CD4-positive, CD25-positive, alpha-beta regulatory T cell (primary cell): ENCODE measurements at regions not wholly inside any gene's neighbourhood (a gene's known extent, or its start where the extent isn't known, plus 50 kb on each side); places are given as distances from the start of the nearest gene placed in this dataset.

Source experiments
- ATAC-seq, 2 donors: fragments of 150-1000 bp; cut with Tn5 transposase; one replicate each; pipeline ENCODE4 v1.10.0; 2021; ENCODE audit warnings: low read depth in 2 of 2, moderate number of reproducible peaks in 2 of 2, moderate library complexity in 1 of 2
- DNase-seq, 3 donors: peaks; one replicate each; pipeline versions ENCODE4 v3.0.0 to v3.0.0-alpha.2; 2012 to 2022; ENCODE audit warnings: mixed read lengths in 1 of 3
- H3K27ac ChIP-seq: one replicate; pipeline ENCODE4 v1.7.0; 2013; ENCODE audit warnings: mild to moderate bottlenecking, low read length; ENCODE audit not compliant: insufficient read depth, poor library complexity, severe bottlenecking
- H3K27me3 ChIP-seq: one replicate; pipeline ENCODE4 v1.7.0; 2013; ENCODE audit warnings: low read length; ENCODE audit not compliant: control insufficient read depth, insufficient read depth
- H3K36me3 ChIP-seq: one replicate; pipeline ENCODE4 v1.7.0; 2013; ENCODE audit warnings: mild to moderate bottlenecking, low read length, moderate library complexity; ENCODE audit not compliant: control insufficient read depth, insufficient read depth
- H3K4me1 ChIP-seq: 2 replicates; pipeline ENCODE4 v1.7.0; 2013; ENCODE audit warnings: mild to moderate bottlenecking, low read length; ENCODE audit not compliant: insufficient read depth, control insufficient read depth, poor library complexity, severe bottlenecking
- H3K4me3 ChIP-seq: one replicate; pipeline ENCODE4 v1.7.0; 2013; ENCODE audit warnings: low read depth, mild to moderate bottlenecking, low read length, moderate library complexity
- H3K9me3 ChIP-seq, 2 experiments: 1 replicate in 1 of 2; 2 replicates in 1 of 2; pipeline ENCODE4 v1.7.0; 2013; ENCODE audit warnings: low read length in 2 of 2, mild to moderate bottlenecking in 1 of 2, moderate library complexity in 1 of 2; ENCODE audit not compliant: control insufficient read depth in 2 of 2
- H3K27ac Mint-ChIP-seq, 3 donors: one replicate each; pipeline ENCODE4 v1.8.0; 2020 to 2022; ENCODE audit warnings: mild to moderate bottlenecking in 3 of 3, mixed read lengths in 3 of 3, moderate library complexity in 2 of 3
- H3K27me3 Mint-ChIP-seq: one replicate; pipeline ENCODE4 v1.8.0; 2022; ENCODE audit warnings: mild to moderate bottlenecking, mixed read lengths
- H3K36me3 Mint-ChIP-seq: one replicate; pipeline ENCODE4 v1.8.0; 2020; ENCODE audit warnings: mixed read lengths
- H3K4me1 Mint-ChIP-seq, 4 donors: one replicate each; pipeline ENCODE4 v1.8.0; 2020 to 2022; ENCODE audit warnings: mixed read lengths in 4 of 4, mild to moderate bottlenecking in 1 of 4
- H3K4me3 Mint-ChIP-seq, 4 donors: one replicate each; pipeline ENCODE4 v1.8.0; 2020 to 2022; ENCODE audit warnings: mild to moderate bottlenecking in 4 of 4, mixed read lengths in 4 of 4, moderate library complexity in 3 of 4
- H3K9me3 Mint-ChIP-seq, 7 donors: one replicate each; pipeline ENCODE4 v1.8.0; 2020 to 2022; ENCODE audit warnings: mixed read lengths in 7 of 7, mild to moderate bottlenecking in 3 of 7, moderate library complexity in 2 of 7

DNA sequence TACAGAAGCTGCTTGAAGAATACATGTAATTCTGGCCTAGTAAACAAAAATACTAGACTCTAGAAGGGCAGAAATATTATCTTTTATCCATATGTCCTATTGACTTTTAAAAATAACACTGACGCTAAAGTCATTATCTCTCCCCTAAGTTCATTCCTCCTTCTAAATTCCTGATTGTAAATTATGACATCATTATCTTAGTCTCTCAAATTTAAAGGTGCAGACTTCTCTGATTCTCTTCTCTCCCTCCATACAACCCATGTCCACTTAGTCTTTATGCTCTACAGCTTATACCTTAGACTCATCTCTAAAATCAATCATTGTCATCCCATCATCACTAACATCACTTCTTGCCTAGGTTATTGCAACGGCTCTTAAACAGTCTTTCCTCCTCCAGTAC lies 327.9 kb upstream of the GRIA3 start:
- Mint-ChIP-seq H3K27me3 (no peaks in the 10 kb centered on the region), H3K27ac (no peak overlapping the region), H3K36me3 (no peaks in the 10 kb centered on the region), H3K9me3 (peaks cover 0 to 4% (median 0%) of the 10 kb centered on the region in 7 donors), H3K4me3 (no peak overlapping the region), H3K4me1 (no peaks in the 10 kb centered on the region)
- Histone ChIP-seq H3K9me3 (no peaks in the 10 kb centered on the region), H3K4me3 (no peak overlapping the region), H3K27ac (no peak overlapping the region), H3K27me3 (no peaks in the 10 kb centered on the region), H3K4me1 (no peaks in the 10 kb centered on the region), H3K36me3 (no peaks in the 10 kb centered on the region)
- no peak for DNase-seq
- ATAC-seq = no peak

DNA sequence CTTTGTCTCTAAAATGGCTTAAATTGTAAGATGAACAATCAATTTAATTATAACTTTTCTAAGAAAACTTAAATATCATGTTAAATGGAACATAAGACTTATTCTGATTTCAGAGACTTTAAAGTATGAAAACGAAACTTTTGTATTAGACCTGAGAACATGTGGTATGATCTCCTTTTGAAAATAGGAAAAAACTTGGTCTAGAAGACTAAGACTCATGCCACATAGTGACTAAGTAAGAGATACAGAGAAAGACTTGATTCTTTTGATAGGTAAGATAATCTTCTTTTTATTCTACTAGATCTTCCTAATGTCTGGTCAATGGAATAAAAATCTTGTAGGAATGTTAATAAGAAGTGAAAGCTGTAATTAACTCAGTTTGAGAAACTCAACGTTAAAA lies 326.3 kb upstream of the GRIA3 start:
- Histone ChIP-seq H3K4me1 (no peaks in the 10 kb centered on the region), H3K4me3 (no peak overlapping the region), H3K27ac (no peak overlapping the region), H3K36me3 (no peaks in the 10 kb centered on the region), H3K9me3 (no peaks in the 10 kb centered on the region), H3K27me3 (no peaks in the 10 kb centered on the region)
- Mint-ChIP-seq H3K36me3 (no peaks in the 10 kb centered on the region), H3K9me3 (peaks cover 0 to 4% (median 0%) of the 10 kb centered on the region in 7 donors), H3K27me3 (no peaks in the 10 kb centered on the region), H3K4me1 (no peaks in the 10 kb centered on the region), H3K27ac (no peak overlapping the region), H3K4me3 (no peak overlapping the region)
- DNase-seq = no peak
- no peak for ATAC-seq

- Mint-ChIP-seq H3K4me1 (no peaks in the 10 kb centered on the region), H3K36me3 (no peaks in the 10 kb centered on the region), H3K27ac (no peak overlapping the region), H3K4me3 (no peak overlapping the region), H3K9me3 (peaks cover 0 to 3% (median 0%) of the 10 kb centered on the region in 7 donors), H3K27me3 (no peaks in the 10 kb centered on the region)
- ATAC-seq (no peak), DNase-seq (no peak)
- H3K9me3 ChIP-seq = no peaks in the 10 kb centered on the region
- no peaks in the 10 kb centered on the region for H3K4me1 ChIP-seq
- H3K4me3 ChIP-seq = no peak overlapping the region
- no peaks in the 10 kb centered on the region for H3K27me3 ChIP-seq
- no peak overlapping the region for H3K27ac ChIP-seq
- H3K36me3 ChIP-seq = no peaks in the 10 kb centered on the region
These were observed 321.0 kb upstream of the GRIA3 start for GRCh38 chrX:122863067-122863466.

DNA sequence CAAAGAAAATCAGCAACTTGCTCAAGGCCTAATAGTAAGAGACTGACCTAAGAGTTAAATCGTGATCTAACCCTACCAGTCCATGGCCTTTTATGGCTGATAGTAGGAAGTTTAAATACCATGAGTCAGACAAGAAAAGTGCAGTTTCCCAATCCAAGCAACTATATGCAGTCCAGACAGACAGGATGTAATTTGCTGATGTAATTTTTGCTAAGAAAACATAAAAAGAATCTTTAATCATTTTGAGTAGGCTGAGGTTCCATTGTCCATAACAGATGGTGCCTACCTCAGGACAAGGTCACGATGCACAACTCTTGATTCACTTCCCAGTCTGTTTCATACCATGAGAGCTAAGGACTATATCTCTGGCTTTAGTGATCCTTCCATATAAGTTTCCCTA lies 317.5 kb upstream of the GRIA3 start:
- no peaks in the 10 kb centered on the region for H3K4me1 Mint-ChIP-seq
- H3K4me1 ChIP-seq = no peaks in the 10 kb centered on the region
- no peaks in the 10 kb centered on the region for H3K36me3 Mint-ChIP-seq
- no peak overlapping the region for H3K4me3 ChIP-seq
- no peaks in the 10 kb centered on the region for H3K27me3 ChIP-seq
- DNase-seq = no peak
- H3K27ac Mint-ChIP-seq = no peak overlapping the region
- no peaks in the 10 kb centered on the region for H3K36me3 ChIP-seq
- H3K4me3 Mint-ChIP-seq = no peak overlapping the region
- H3K9me3 Mint-ChIP-seq = peaks cover 0 to 7% (median 0%) of the 10 kb centered on the region in 7 donors
- H3K27ac ChIP-seq = no peak overlapping the region
- no peak for ATAC-seq
- no peaks in the 10 kb centered on the region for H3K9me3 ChIP-seq
- no peaks in the 10 kb centered on the region for H3K27me3 Mint-ChIP-seq

- H3K27ac Mint-ChIP-seq = no peak overlapping the region
- no peaks in the 10 kb centered on the region for H3K27me3 ChIP-seq
- H3K4me1 Mint-ChIP-seq = no peaks in the 10 kb centered on the region
- no peak for DNase-seq
- no peak overlapping the region for H3K27ac ChIP-seq
- no peak overlapping the region for H3K4me3 Mint-ChIP-seq
- no peaks in the 10 kb centered on the region for H3K27me3 Mint-ChIP-seq
- H3K4me3 ChIP-seq = no peak overlapping the region
- no peaks in the 10 kb centered on the region for H3K4me1 ChIP-seq
- H3K9me3 Mint-ChIP-seq = peaks cover 0 to 7% (median 0%) of the 10 kb centered on the region in 7 donors
- H3K36me3 ChIP-seq = no peaks in the 10 kb centered on the region
- ATAC-seq = no peak
- H3K36me3 Mint-ChIP-seq = no peaks in the 10 kb centered on the region
- H3K9me3 ChIP-seq = no peaks in the 10 kb centered on the region
These were observed 315.4 kb upstream of the GRIA3 start for GRCh38 chrX:122868631-122869030.

- no peak for ATAC-seq
- no peak for DNase-seq
- H3K4me3 Mint-ChIP-seq = no peak overlapping the region
- Histone ChIP-seq H3K27ac (no peak overlapping the region), H3K9me3 (no peaks in the 10 kb centered on the region), H3K27me3 (no peaks in the 10 kb centered on the region), H3K36me3 (no peaks in the 10 kb centered on the region), H3K4me3 (no peak overlapping the region), H3K4me1 (no peaks in the 10 kb centered on the region)
- peaks cover 0 to 7% (median 0%) of the 10 kb centered on the region in 7 donors for H3K9me3 Mint-ChIP-seq
- no peaks in the 10 kb centered on the region for H3K36me3 Mint-ChIP-seq
- H3K4me1 Mint-ChIP-seq = no peaks in the 10 kb centered on the region
- no peak overlapping the region for H3K27ac Mint-ChIP-seq
- H3K27me3 Mint-ChIP-seq = no peaks in the 10 kb centered on the region
These were observed 314.9 kb upstream of the GRIA3 start for GRCh38 chrX:122869171-122869570.

DNA sequence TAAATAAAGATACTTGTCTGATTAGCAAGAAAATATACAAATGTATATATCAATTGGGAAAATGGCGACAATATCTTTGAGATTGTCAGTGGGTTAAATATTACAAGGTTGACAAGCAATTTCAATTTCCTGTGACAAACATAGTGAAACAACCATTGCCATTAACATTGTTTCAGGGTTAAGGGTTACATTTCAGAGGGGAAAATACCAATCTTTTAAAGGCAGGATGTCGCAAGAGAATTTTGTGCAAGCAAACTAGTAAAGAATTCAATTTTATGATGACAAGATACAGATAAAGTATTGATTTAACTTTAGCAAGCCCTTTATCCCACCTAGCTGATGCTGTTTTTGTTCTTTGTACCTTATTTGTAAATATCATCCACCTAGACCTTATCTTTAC lies 305.8 kb upstream of the GRIA3 start:
- no peak overlapping the region for H3K27ac ChIP-seq
- Mint-ChIP-seq H3K4me3 (no peak overlapping the region), H3K9me3 (peaks cover 0 to 3% (median 0%) of the 10 kb centered on the region in 7 donors), H3K4me1 (no peaks in the 10 kb centered on the region), H3K27ac (no peak overlapping the region), H3K36me3 (no peaks in the 10 kb centered on the region), H3K27me3 (no peaks in the 10 kb centered on the region)
- no peaks in the 10 kb centered on the region for H3K36me3 ChIP-seq
- no peaks in the 10 kb centered on the region for H3K9me3 ChIP-seq
- no peak overlapping the region for H3K4me3 ChIP-seq
- no peaks in the 10 kb centered on the region for H3K4me1 ChIP-seq
- H3K27me3 ChIP-seq = no peaks in the 10 kb centered on the region
- ATAC-seq = no peak
- DNase-seq = no peak

DNA sequence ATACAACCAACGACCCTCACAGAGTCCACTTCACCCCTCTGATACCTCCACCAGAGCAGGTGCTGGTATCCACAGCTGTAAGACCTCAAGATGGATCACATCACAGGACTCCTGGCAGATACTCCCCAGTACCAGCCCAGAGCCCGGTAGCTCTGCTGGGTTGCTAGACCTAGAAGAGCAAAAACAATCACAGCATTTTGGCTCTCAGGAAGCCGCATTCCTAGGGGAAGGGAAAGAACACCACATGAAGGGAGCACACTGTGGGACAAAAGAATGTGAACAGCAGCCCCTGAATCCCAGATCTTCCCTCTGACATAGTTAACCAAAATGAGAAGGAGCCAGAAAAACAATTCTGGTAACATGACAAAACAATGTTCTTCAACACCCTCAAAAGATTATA lies 303.1 kb upstream of the GRIA3 start:
- Mint-ChIP-seq H3K36me3 (no peaks in the 10 kb centered on the region), H3K4me3 (no peak overlapping the region), H3K27me3 (no peaks in the 10 kb centered on the region), H3K27ac (no peak overlapping the region), H3K9me3 (peaks cover 0 to 7% (median 0%) of the 10 kb centered on the region in 7 donors), H3K4me1 (no peaks in the 10 kb centered on the region)
- no peak overlapping the region for H3K27ac ChIP-seq
- H3K36me3 ChIP-seq = no peaks in the 10 kb centered on the region
- H3K9me3 ChIP-seq = no peaks in the 10 kb centered on the region
- no peak overlapping the region for H3K4me3 ChIP-seq
- H3K4me1 ChIP-seq = no peaks in the 10 kb centered on the region
- ATAC-seq = no peak
- DNase-seq = no peak
- no peaks in the 10 kb centered on the region for H3K27me3 ChIP-seq
